H1 (cell line): ENCODE measurements at regions not wholly inside any gene's neighbourhood (a gene's known extent, or its start where the extent isn't known, plus 50 kb on each side); places are given as distances from the start of the nearest gene placed in this dataset.

Experiments
- CTCF ChIA-PET: fragments of 300-600 bp; sonication (Branson Sonifier 250); formaldehyde crosslinking; loops from one replicate; lab custom pipeline; 2021; ENCODE audit not compliant: partially characterized antibody; lab: Charles Lee
- POLR2A ChIA-PET: fragments of 300-600 bp; sonication (Branson Sonifier 250); formaldehyde crosslinking; loops from one replicate; lab custom pipeline; 2021; ENCODE audit warnings: inconsistent platforms; ENCODE audit not compliant: partially characterized antibody; lab: Charles Lee
- DNase-seq, 2 experiments: peaks; one replicate each; pipeline versions ENCODE4 v3.0.0 to v3.0.0-alpha.2; 2010 to 2022; ENCODE audit warnings: low spot score in 2 of 2, low read depth in 1 of 2, mixed read lengths in 1 of 2
- FAIRE-seq: peaks from 2 replicates; lab custom pipeline; 2011; peaks lifted over from hg19 to GRCh38; lab: Jason Lieb, UNC
- H2AFZ ChIP-seq: 2 replicates; pipeline ENCODE4 v1.8.1; 2012; ENCODE audit warnings: low read length, inconsistent platforms
- H2AK5ac ChIP-seq: 2 replicates; pipeline ENCODE4 v1.6.1; 2013; ENCODE audit warnings: low read depth, low read length
- H2BK120ac ChIP-seq: replicated peaks from 2 replicates; pipeline ENCODE3; 2013; ENCODE audit warnings: low read depth, low read length, inconsistent platforms
- H2BK12ac ChIP-seq: 2 replicates; pipeline ENCODE4 v1.6.1; 2013; ENCODE audit warnings: low read depth, low read length
- H2BK15ac ChIP-seq: 2 replicates; pipeline ENCODE4 v1.6.1; 2013; ENCODE audit warnings: low read length
- H2BK20ac ChIP-seq: 2 replicates; pipeline ENCODE4 v1.6.1; 2013; ENCODE audit warnings: low read length
- H2BK5ac ChIP-seq: 2 replicates; pipeline ENCODE4 v1.6.1; 2013; ENCODE audit warnings: low read depth, low read length
- H3K14ac ChIP-seq: 2 replicates; pipeline ENCODE4 v1.6.1; 2013; ENCODE audit warnings: inconsistent platforms; ENCODE audit not compliant: insufficient read length
- H3K18ac ChIP-seq: 2 replicates; pipeline ENCODE4 v1.6.1; 2013; ENCODE audit warnings: low read length; ENCODE audit errors: extremely low read depth
- H3K23ac ChIP-seq: 2 replicates; pipeline ENCODE4 v1.6.1; 2013; ENCODE audit warnings: inconsistent platforms; ENCODE audit not compliant: insufficient read length
- H3K23me2 ChIP-seq: 2 replicates; pipeline ENCODE4 v1.6.1; 2013; ENCODE audit warnings: low read depth, low read length
- H3K27ac ChIP-seq: 2 replicates; pipeline ENCODE4 v1.6.1; 2011; ENCODE audit warnings: low read depth, low read length, inconsistent platforms
- H3K27me3 ChIP-seq, 4 experiments: replicated peaks in 1 of 4; 1 replicate in 1 of 4; 2 replicates in 3 of 4; pipeline versions ENCODE4 v1.6.1 to v1.8.1; 2011 to 2013; ENCODE audit warnings: low read length in 3 of 4, mild to moderate bottlenecking in 3 of 4, inconsistent platforms in 2 of 4, mixed read lengths in 2 of 4, moderate library complexity in 1 of 4; ENCODE audit not compliant: control insufficient read depth in 3 of 4, insufficient read depth in 3 of 4; ENCODE audit errors: extremely low read depth in 1 of 4
- H3K36me3 ChIP-seq, 4 experiments: 2 replicates each; pipeline versions ENCODE4 v1.6.1 to v1.8.1; 2011 to 2013; ENCODE audit warnings: mild to moderate bottlenecking in 4 of 4, low read length in 3 of 4, moderate library complexity in 2 of 4, control low read depth in 1 of 4, inconsistent platforms in 1 of 4; ENCODE audit not compliant: insufficient read depth in 4 of 4, control insufficient read depth in 2 of 4
- H3K4ac ChIP-seq: replicated peaks from 2 replicates; pipeline ENCODE3; 2013; ENCODE audit warnings: low read length, low read depth, mixed read lengths, inconsistent platforms; ENCODE audit not compliant: insufficient read length
- H3K4me1 ChIP-seq, 4 experiments: replicated peaks in 1 of 4; 1 replicate in 1 of 4; 2 replicates in 3 of 4; pipeline versions ENCODE4 v1.6.1 to v1.8.1; 2011 to 2013; ENCODE audit warnings: low read length in 3 of 4, inconsistent platforms in 2 of 4, mixed read lengths in 1 of 4; ENCODE audit not compliant: insufficient read depth in 4 of 4, control insufficient read depth in 3 of 4
- H3K4me2 ChIP-seq, 2 experiments: 2 replicates each; pipeline versions ENCODE4 v1.6.1 to v1.8.1; 2011 to 2013; ENCODE audit warnings: low read depth in 2 of 2, low read length in 2 of 2, control low read depth in 1 of 2, inconsistent platforms in 1 of 2, mild to moderate bottlenecking in 1 of 2; ENCODE audit not compliant: insufficient read depth in 1 of 2
- H3K4me3 ChIP-seq, 4 experiments: fragments of 200-600, 300-600 bp in 1 of 4; sonication (generic), shearing (Covaris generic), sonication (Bioruptor Twin) in 1 of 4; 2 replicates each; pipeline versions ENCODE4 v1.5.1 to v1.8.1; 2011 to 2016; ENCODE audit warnings: low read length in 4 of 4, low read depth in 3 of 4, control low read depth in 2 of 4, inconsistent platforms in 2 of 4, mild to moderate bottlenecking in 2 of 4, mixed read lengths in 1 of 4, moderate library complexity in 1 of 4; ENCODE audit not compliant: insufficient read depth in 2 of 4; ENCODE audit errors: extremely low read depth in 1 of 4
- H3K56ac ChIP-seq: replicated peaks from 2 replicates; pipeline ENCODE3; 2013; ENCODE audit warnings: low read depth, mild to moderate bottlenecking, mixed read lengths, low read length, inconsistent platforms; ENCODE audit not compliant: insufficient read length
- H3K79me1 ChIP-seq: 2 replicates; pipeline ENCODE4 v1.6.1; 2013; ENCODE audit warnings: low read depth, low read length, control low read depth
- H3K79me2 ChIP-seq, 2 experiments: 2 replicates each; pipeline versions ENCODE4 v1.6.1 to v1.8.1; 2012 to 2013; ENCODE audit warnings: low read length in 2 of 2, mild to moderate bottlenecking in 2 of 2, inconsistent platforms in 1 of 2; ENCODE audit not compliant: insufficient read depth in 2 of 2, control insufficient read depth in 1 of 2
- H3K9ac ChIP-seq, 4 experiments: replicated peaks in 1 of 4; 1 replicate in 1 of 4; 2 replicates in 3 of 4; pipeline versions ENCODE4 v1.6.1 to v1.8.1; 2011 to 2013; ENCODE audit warnings: low read depth in 3 of 4, low read length in 3 of 4, control low read depth in 2 of 4, mild to moderate bottlenecking in 2 of 4, moderate library complexity in 2 of 4, inconsistent platforms in 1 of 4; ENCODE audit errors: extremely low read depth in 1 of 4
- H3K9me3 ChIP-seq, 2 experiments: 2 replicates each; pipeline versions ENCODE4 v1.6.1 to v1.8.1; 2012 to 2013; ENCODE audit warnings: mild to moderate bottlenecking in 2 of 2, moderate library complexity in 2 of 2, control low read depth in 1 of 2, inconsistent platforms in 1 of 2, low read depth in 1 of 2, low read length in 1 of 2, mixed read lengths in 1 of 2; ENCODE audit not compliant: insufficient read depth in 2 of 2
- H4K20me1 ChIP-seq, 2 experiments: replicated peaks in 1 of 2; 2 replicates each; pipeline versions ENCODE3 to v1.8.1; 2011 to 2013; ENCODE audit warnings: inconsistent platforms in 2 of 2, low read length in 2 of 2, mild to moderate bottlenecking in 1 of 2; ENCODE audit not compliant: insufficient read depth in 2 of 2, control insufficient read depth in 1 of 2
- H4K5ac ChIP-seq: 2 replicates; pipeline ENCODE4 v1.6.1; 2013; ENCODE audit warnings: low read length, low read depth, mixed read lengths, inconsistent platforms; ENCODE audit not compliant: insufficient read length
- H4K8ac ChIP-seq: 2 replicates; pipeline ENCODE4 v1.8.0; 2013; ENCODE audit warnings: mild to moderate bottlenecking, moderate library complexity, low read length, inconsistent platforms; ENCODE audit not compliant: insufficient read depth; ENCODE audit errors: extremely low read depth
- H4K91ac ChIP-seq: replicated peaks from 2 replicates; pipeline ENCODE3; 2013; ENCODE audit warnings: low read length, mixed read lengths, inconsistent platforms; ENCODE audit not compliant: insufficient read length
- CTCF ChIP-seq, 3 experiments: IDR thresholded peaks; 1 replicate in 2 of 3; 2 replicates in 1 of 3; pipeline versions ENCODE4 v1.5.1 to v1.6.1; 2011; ENCODE audit warnings: low read length in 3 of 3, mild to moderate bottlenecking in 3 of 3, inconsistent platforms in 2 of 3, low read depth in 1 of 3, moderate library complexity in 1 of 3; ENCODE audit not compliant: insufficient read depth in 1 of 3; ENCODE audit errors: control extremely low read depth in 1 of 3
- MAFK ChIP-seq: IDR thresholded peaks from 2 replicates; pipeline ENCODE4 v1.6.1; 2012; ENCODE audit warnings: low read depth, mild to moderate bottlenecking, improper control_type of control experiment, low read length
- POLR2A ChIP-seq, 2 experiments: IDR thresholded peaks; 1 replicate in 1 of 2; 2 replicates in 1 of 2; pipeline ENCODE4 v1.6.1; 2011; ENCODE audit warnings: low read depth in 2 of 2, low read length in 2 of 2, mild to moderate bottlenecking in 2 of 2; ENCODE audit errors: control extremely low read depth in 1 of 2
- RAD21 ChIP-seq, 2 experiments: IDR thresholded peaks in 1 of 2; conservative IDR thresholded peaks in 1 of 2; 2 replicates each; pipeline ENCODE4 v1.6.1; 2011; ENCODE audit warnings: low read depth in 2 of 2, low read length in 2 of 2, improper control_type of control experiment in 1 of 2, inconsistent platforms in 1 of 2, mild to moderate bottlenecking in 1 of 2, moderate library complexity in 1 of 2
- RFX5 ChIP-seq: IDR thresholded peaks from 2 replicates; pipeline ENCODE4 v1.6.1; 2011; ENCODE audit warnings: low read depth, low read length, improper control_type of control experiment, borderline replicate concordance
- SIN3A ChIP-seq, 2 experiments: IDR thresholded peaks in 1 of 2; conservative IDR thresholded peaks in 1 of 2; 2 replicates each; pipeline ENCODE4 v1.6.1; 2011 to 2012; ENCODE audit warnings: low read length in 2 of 2, improper control_type of control experiment in 1 of 2, low read depth in 1 of 2, mild to moderate bottlenecking in 1 of 2
- YY1 ChIP-seq: IDR thresholded peaks from 2 replicates; pipeline ENCODE4 v1.6.1; 2011; ENCODE audit warnings: low read depth, mild to moderate bottlenecking, low read length
- WGBS, 2 experiments: shearing (Covaris generic) in 1 of 2; methylation state at CpG; one replicate each; pipeline versions ENCODE4 v1.1.6 to v1.1.7; 2013 to 2015; ENCODE audit warnings: low lambda C conversion rate in 2 of 2, mixed read lengths in 2 of 2, inconsistent platforms in 1 of 2, low coverage in 1 of 2, missing lambda C conversion rate in 1 of 2; ENCODE audit not compliant: insufficient replicate concordance in 2 of 2, insufficient coverage in 1 of 2, insufficient read length in 1 of 2; ENCODE audit errors: extremely low coverage in 1 of 2, missing lambda C conversion rate in 1 of 2; 5-methylcytosine and 5-hydroxymethylcytosine counted together

- DNase-seq (peak in 1 of 2 experiments; percentile 43), FAIRE-seq (peak; percentile 65)
- peaks cover 2 to 13% (median 10%) of the 10 kb centered on the region in 4 experiments; a peak in 5 of 7 replicates for H3K4me1 ChIP-seq
- H2BK120ac ChIP-seq: no peak overlapping the region
- peak overlapping the region; percentile 51; the same call in 1 of the 2 replicates for H2BK20ac ChIP-seq
- peak overlapping the region; percentile 60 for H2AFZ ChIP-seq
- no peak overlapping the region for H3K4ac ChIP-seq
- no peaks in the 10 kb centered on the region for H3K27me3 ChIP-seq
- H3K4me3 ChIP-seq: no peak overlapping the region; a peak in 1 of 8 replicates
- H4K91ac ChIP-seq: no peak overlapping the region
- no peak overlapping the region for H3K9ac ChIP-seq
- no peak overlapping the region for H3K56ac ChIP-seq
- CTCF ChIA-PET: interaction anchor here (0.6 to 1.2 kb wide), 4 partner anchors 10 to 105 kb away, joined by 3 read pairs; no protein-coding TSS in a partner anchor
- no peak overlapping the region for H3K14ac ChIP-seq
- H3K79me2 ChIP-seq: no peaks in the 10 kb centered on the region
- H3K18ac ChIP-seq: peak overlapping the region; percentile 73; the same call in 1 of the 2 replicates
- H3K4me2 ChIP-seq: peak overlapping the region; percentile 38 to 40
- POLR2A ChIA-PET: interaction anchor here (0.7 kb wide), 1 partner anchor 16 kb away, joined by 3 read pairs; no protein-coding TSS in a partner anchor
- H3K23ac ChIP-seq: no peak overlapping the region
- peak overlapping the region; percentile 56; the same call in 1 of the 2 replicates for H2AK5ac ChIP-seq
- 47% methylated on average over 10 of the region's 10 CpGs; no CpG with 5 or more reads in 1 of the 2 experiments for WGBS, 2 experiments
- H2BK15ac ChIP-seq: no peak overlapping the region
- no peaks in the 10 kb centered on the region for H4K20me1 ChIP-seq
- H2BK5ac ChIP-seq: peak overlapping the region; percentile 89; the same call in 1 of the 2 replicates
- no peak overlapping the region for H4K5ac ChIP-seq
- no peaks in the 10 kb centered on the region for H3K36me3 ChIP-seq
- H3K23me2 ChIP-seq: no peaks in the 10 kb centered on the region
- no peaks in the 10 kb centered on the region for H3K79me1 ChIP-seq
- H3K9me3 ChIP-seq: no peaks in the 10 kb centered on the region
- peak overlapping the region; percentile 94; the same call in 1 of the 2 replicates for H2BK12ac ChIP-seq
- no peak overlapping the region for H3K27ac ChIP-seq
- no peak overlapping the region for H4K8ac ChIP-seq
- TF ChIP-seq CTCF (IDR thresholded peaks at IDR 0.05; ENCODE audit: control extremely low read depth in 1 of 3, insufficient read depth in 1 of 3, low read depth in 1 of 3, low read length in 3 of 3): peak in 1 of 3 experiments; percentile 7; a peak in 1 of 4 replicates
- no peak for TF ChIP-seq YY1
- TF ChIP-seq SIN3A (conservative IDR thresholded peaks at IDR 0.05 in 1 of 2, IDR thresholded peaks at IDR 0.05 in 1 of 2; ENCODE audit: low read depth in 1 of 2, low read length in 2 of 2): no peak
- no peak for TF ChIP-seq MAFK
- no peak for TF ChIP-seq RFX5
- TF ChIP-seq POLR2A (IDR thresholded peaks at IDR 0.05; ENCODE audit: control extremely low read depth in 1 of 2, low read depth in 2 of 2, low read length in 2 of 2): no peak
- TF ChIP-seq RAD21 (IDR thresholded peaks at IDR 0.05 in 1 of 2, conservative IDR thresholded peaks at IDR 0.05 in 1 of 2; ENCODE audit: low read depth in 2 of 2, low read length in 2 of 2): peak in 1 of 2 experiments; percentile 29; a peak in 2 of 4 replicates
Observed at GRCh38 chr3:164332831-164333802, 745.2 kb downstream of the SI start.
